Calu3 (cell line): ENCODE measurements at regions not wholly inside any gene's neighbourhood (a gene's known extent, or its start where the extent isn't known, plus 50 kb on each side); places are given as distances from the start of the nearest gene placed in this dataset.
"Not testable (repeated sequence)": the region's sequence is repeated elsewhere in the genome, so short reads cannot be mapped to it uniquely, and the experiment has no call there.

Experiments used
- BruUV-seq: library from RNA; stranded (reverse); fragments of 400-500 nt; replicated peaks from 2 replicates; lab custom pipeline; 2021; lab: Mats Ljungman, UMichigan
- CTCF ChIA-PET: fragments of 300-600 bp; sonication (Branson Sonifier 250); formaldehyde crosslinking; loops from one replicate; lab custom pipeline; 2022; ENCODE audit warnings: antibody characterized with exemption; lab: Charles Lee
- DNase-seq: peaks from one replicate; pipeline ENCODE4 v3.0.0; 2022
- H3K27ac Mint-ChIP-seq: one replicate; pipeline ENCODE4 v1.8.0; 2022; ENCODE audit warnings: mixed read lengths; ENCODE audit not compliant: unreplicated experiment
- H3K27me3 Mint-ChIP-seq: one replicate; pipeline ENCODE4 v1.8.0; 2022; ENCODE audit warnings: mixed read lengths; ENCODE audit not compliant: unreplicated experiment
- H3K36me3 Mint-ChIP-seq: one replicate; pipeline ENCODE4 v1.8.0; 2022; ENCODE audit warnings: mild to moderate bottlenecking, moderate library complexity, mixed read lengths; ENCODE audit not compliant: insufficient read depth, unreplicated experiment
- H3K4me1 Mint-ChIP-seq: one replicate; pipeline ENCODE4 v1.8.0; 2022; ENCODE audit warnings: mild to moderate bottlenecking, low read depth, mixed read lengths; ENCODE audit not compliant: unreplicated experiment
- H3K4me3 Mint-ChIP-seq: one replicate; pipeline ENCODE4 v1.8.0; 2022; ENCODE audit warnings: mild to moderate bottlenecking, low read depth, moderate library complexity, mixed read lengths; ENCODE audit not compliant: unreplicated experiment
- H3K9me3 Mint-ChIP-seq: one replicate; pipeline ENCODE4 v1.8.0; 2022; ENCODE audit warnings: low read depth, mixed read lengths; ENCODE audit not compliant: unreplicated experiment
- CTCF ChIP-seq: fragments of 200-600 bp; IDR thresholded peaks from one replicate; pipeline ENCODE4 v1.8.0; 2022; ENCODE audit warnings: antibody characterized with exemption; ENCODE audit not compliant: unreplicated experiment
- intact Hi-C: fragments of 100-400 bp; cut with micrococcal nuclease; formaldehyde crosslinking; loops from one replicate; pipeline ENCODE4 v1.10.0; 2022; ENCODE audit not compliant: unreplicated experiment

DNA sequence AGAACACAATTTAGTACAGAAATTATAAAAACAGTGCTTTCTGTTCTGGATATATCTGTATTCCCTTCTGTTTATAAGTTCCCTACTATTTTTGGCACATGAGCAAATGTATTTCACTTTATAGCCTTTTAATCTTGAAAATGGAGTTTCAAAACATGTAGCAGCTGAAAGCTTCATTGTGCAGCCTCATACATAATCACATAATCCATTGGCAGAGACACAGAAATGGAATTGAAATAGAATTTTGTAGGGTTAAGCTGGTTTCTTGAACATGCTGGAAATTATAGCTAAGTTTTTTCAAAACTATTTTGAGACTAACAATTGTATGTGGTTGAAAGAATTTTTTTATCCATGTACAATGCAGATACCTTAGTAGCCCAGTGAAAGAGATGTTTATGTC is 614.3 kb upstream of the MDGA2 start:
- Mint-ChIP-seq H3K27ac (no peak overlapping the region), H3K9me3 (peaks cover 9% of the 10 kb centered on the region), H3K27me3 (no peaks in the 10 kb centered on the region), H3K36me3 (no peaks in the 10 kb centered on the region), H3K4me3 (no peak overlapping the region), H3K4me1 (no peaks in the 10 kb centered on the region)
- CTCF ChIA-PET = no interaction called here
- DNase-seq = no peak
- BruUV-seq = no TSS peak
- intact Hi-C loops = no loop called here
- TF ChIP-seq CTCF = no peak

DNA sequence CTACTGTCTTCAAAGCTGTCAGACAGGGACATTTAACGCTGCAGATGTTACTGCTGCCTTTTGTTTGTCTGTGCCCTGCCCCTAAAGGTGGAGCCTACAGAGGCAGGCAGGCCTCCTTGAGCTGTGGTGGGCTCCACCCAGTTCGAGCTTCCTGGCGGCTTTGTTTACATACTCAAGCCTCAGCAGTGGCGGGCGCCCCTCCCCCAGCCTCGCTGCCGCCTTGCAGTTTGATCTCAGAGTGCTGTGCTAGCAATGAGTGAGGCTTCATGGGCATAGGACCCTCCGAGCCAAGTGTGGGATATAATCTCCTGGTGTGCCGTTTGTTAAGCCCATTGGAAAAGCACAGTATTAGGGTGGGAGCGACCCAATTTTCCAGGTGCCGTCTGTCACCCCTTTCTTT is 609.8 kb upstream of the MDGA2 start:
- BruUV-seq, intact Hi-C loops, H3K36me3 Mint-ChIP-seq, CTCF ChIA-PET, DNase-seq, H3K27ac Mint-ChIP-seq, H3K4me1 Mint-ChIP-seq, H3K9me3 Mint-ChIP-seq, H3K27me3 Mint-ChIP-seq, H3K4me3 Mint-ChIP-seq: not testable (repeated sequence)

DNA sequence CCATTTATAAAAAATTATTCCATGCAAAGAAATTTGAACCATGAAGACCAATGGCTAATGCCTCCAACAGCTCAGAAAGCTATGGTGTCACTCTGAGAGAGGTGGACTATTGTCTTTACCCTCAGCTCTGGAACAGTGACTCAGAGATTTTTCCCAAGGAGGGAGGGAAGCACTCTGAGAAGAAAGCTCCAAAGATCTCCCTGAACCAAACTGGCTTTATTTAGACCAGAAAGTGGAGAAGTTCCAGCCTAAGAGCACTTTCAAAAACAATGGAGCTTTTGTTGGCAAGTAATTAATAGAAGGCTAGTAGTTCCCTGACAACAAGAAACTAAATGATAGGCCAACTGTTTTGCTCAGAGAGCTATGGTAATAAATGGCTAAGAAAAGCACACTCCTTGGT is 599.9 kb upstream of the MDGA2 start:
- Mint-ChIP-seq H3K36me3 (no peaks in the 10 kb centered on the region), H3K9me3 (peaks cover 9% of the 10 kb centered on the region), H3K27me3 (no peaks in the 10 kb centered on the region), H3K27ac (no peak overlapping the region), H3K4me3 (no peak overlapping the region), H3K4me1 (no peaks in the 10 kb centered on the region)
- no peak for DNase-seq
- TF ChIP-seq CTCF = no peak
- CTCF ChIA-PET = no interaction called here
- intact Hi-C loops = no loop called here
- BruUV-seq = no TSS peak

DNA sequence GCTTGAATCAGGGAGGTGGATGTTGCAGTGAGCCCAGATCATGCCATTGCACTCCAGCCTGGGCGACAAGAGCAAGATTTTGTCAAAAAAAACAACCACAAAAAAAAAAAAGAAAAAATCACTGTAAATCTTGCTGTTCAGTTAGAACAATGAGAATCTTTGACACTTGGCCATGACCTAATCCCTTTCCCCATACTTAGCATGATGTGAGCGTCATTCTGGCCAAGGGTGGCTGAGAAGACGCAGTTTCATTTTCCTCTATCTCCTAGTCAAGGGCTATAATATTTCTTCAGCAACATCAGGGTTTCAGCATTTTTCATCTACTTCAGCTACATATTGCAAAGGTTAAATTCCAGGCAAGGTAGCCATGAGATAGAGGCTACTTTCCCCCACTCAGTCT is 599.4 kb upstream of the MDGA2 start:
- DNase-seq = no peak
- Mint-ChIP-seq H3K36me3 (no peaks in the 10 kb centered on the region), H3K4me3 (no peak overlapping the region), H3K4me1 (no peaks in the 10 kb centered on the region), H3K9me3 (peaks cover 9% of the 10 kb centered on the region), H3K27me3 (no peaks in the 10 kb centered on the region), H3K27ac (no peak overlapping the region)
- no peak for TF ChIP-seq CTCF
- intact Hi-C loops = no loop called here
- CTCF ChIA-PET = no interaction called here
- no TSS peak for BruUV-seq

GRCh38 chr14:48267926-48268325 is 592.5 kb upstream of the MDGA2 start:
- H3K27me3 Mint-ChIP-seq, CTCF ChIA-PET, intact Hi-C loops, DNase-seq, H3K36me3 Mint-ChIP-seq, H3K4me3 Mint-ChIP-seq, H3K4me1 Mint-ChIP-seq, BruUV-seq, H3K27ac Mint-ChIP-seq: not testable (repeated sequence)
- peaks cover 15% of the 10 kb centered on the region for H3K9me3 Mint-ChIP-seq

DNA sequence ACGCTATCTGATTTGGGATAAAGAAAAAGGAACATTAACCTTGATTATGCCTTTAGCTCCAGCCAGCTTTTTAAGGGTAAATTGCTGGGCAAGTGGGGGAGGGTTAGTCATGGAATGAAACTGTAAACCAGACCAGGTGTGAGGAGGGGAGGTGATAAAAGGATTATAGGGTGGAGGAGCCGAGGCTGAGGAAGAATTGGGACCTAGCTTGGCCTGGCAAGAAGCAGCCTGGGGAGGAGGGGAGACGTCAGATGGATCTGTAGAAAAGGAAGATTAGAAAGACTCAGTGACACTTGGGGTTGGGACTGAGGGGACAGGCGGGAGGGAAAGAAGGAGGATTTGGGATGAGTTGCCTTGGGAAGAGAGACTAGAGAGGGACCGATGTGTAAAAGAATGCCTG is 590.8 kb upstream of the MDGA2 start:
- peaks cover 15% of the 10 kb centered on the region for H3K9me3 Mint-ChIP-seq
- CTCF ChIA-PET, H3K4me3 Mint-ChIP-seq: not testable (repeated sequence)

More for the DNA sequence above, 590.8 kb upstream of the MDGA2 start:
- H3K27me3 Mint-ChIP-seq, H3K27ac Mint-ChIP-seq, intact Hi-C loops, H3K36me3 Mint-ChIP-seq, H3K4me1 Mint-ChIP-seq, BruUV-seq, DNase-seq: not testable (repeated sequence)
